Posterior vena cava (tissue), 2 donors: ENCODE measurements at regions not wholly inside any gene's neighbourhood (a gene's known extent, or its start where the extent isn't known, plus 50 kb on each side); places are given as distances from the start of the nearest gene placed in this dataset.

Experiments used
- DNase-seq: peaks from one replicate; pipeline ENCODE4 v3.0.0-alpha.2; 2020; ENCODE audit warnings: low spot score
- intact Hi-C, 2 donors: fragments of 100-400 bp; cut with DNase I; formaldehyde crosslinking; loops; one replicate each; pipeline versions ENCODE4 v1.14.1 to v1.14.2; 2022 to 2023
- donor health status: DM: yes; HTN: yes; CAD: no.
- donor health status: DM: yes; HTN: yes; CAD: no.

- DNase-seq = no peak
- intact Hi-C loops = no loop called here
These were observed 113.6 kb downstream of the PFDN4 start for GRCh38 chr20:54321352-54322087.

- intact Hi-C loops = no loop called here
- DNase-seq = no peak
These were observed 115.4 kb downstream of the PFDN4 start for GRCh38 chr20:54323227-54323734.

DNA sequence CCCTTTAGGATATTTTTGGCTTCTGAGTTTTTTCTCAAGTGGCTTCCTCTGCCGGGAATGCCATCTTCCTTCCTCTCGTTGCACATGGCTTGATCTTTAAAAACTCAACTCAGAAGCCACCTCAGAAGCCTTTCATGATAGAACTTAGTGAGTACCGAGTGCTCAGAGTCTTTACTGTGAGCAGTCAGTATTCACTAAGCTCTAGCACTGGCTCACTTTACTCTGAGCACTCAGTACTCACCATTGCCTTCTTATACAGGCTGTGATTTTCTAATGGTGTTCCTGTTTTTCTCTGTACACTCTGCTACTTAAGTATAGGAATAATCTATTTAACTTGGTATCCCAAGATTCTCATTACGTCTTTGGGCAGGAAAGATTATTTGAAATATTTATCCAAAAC is 116.2 kb downstream of the PFDN4 start:
- no peak for DNase-seq
- intact Hi-C loops = no loop called here

- intact Hi-C loops = no loop called here
- DNase-seq = no peak
These were observed 116.9 kb downstream of the PFDN4 start for GRCh38 chr20:54324652-54325285.

DNA sequence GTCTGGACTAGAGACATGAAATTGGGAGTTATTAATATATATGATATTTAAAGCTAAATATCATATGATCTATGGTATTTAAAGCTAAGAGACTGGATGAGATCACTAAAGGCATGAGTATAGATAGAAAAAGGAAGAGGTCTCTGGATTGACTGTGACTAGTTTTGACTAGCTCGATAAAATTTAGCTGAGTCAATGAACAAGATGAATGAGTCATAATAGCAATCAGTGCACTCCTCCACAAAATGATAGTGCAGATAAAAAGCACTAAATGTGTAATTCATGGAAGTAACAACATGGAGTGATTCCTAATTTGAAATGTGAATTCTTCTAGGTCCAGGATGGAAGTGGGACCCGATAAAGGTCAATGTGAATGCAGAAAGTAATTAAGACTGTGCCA is 127.4 kb downstream of the PFDN4 start:
- intact Hi-C loops = no loop called here
- DNase-seq = no peak

DNA sequence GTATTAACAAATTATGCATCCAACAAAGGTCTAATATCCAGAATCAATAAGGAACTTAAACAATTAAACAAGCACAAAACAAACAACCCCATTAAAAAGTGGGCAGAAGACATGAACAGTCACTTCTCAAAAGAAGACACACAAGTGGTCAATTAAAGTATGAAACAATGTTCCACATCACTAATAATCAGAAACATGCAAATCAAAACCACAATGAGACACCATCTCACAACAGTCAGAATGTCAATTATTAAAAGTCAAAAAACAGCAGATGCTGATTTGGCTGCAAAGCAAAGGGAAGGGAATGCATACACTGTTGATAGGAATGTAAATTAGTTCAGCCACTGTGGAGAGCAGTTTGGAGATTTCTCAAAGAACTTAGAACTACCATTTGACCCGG is 129.3 kb downstream of the PFDN4 start:
- no peak for DNase-seq
- intact Hi-C loops = no loop called here

GRCh38 chr20:54339093-54339492 is 131.2 kb downstream of the PFDN4 start:
- intact Hi-C loops = no loop called here
- no peak for DNase-seq

GRCh38 chr20:54340206-54340605 is 132.3 kb downstream of the PFDN4 start:
- intact Hi-C loops = no loop called here
- no peak for DNase-seq

GRCh38 chr20:54340667-54341081 is 132.8 kb downstream of the PFDN4 start:
- intact Hi-C loops = no loop called here
- no peak for DNase-seq

DNA sequence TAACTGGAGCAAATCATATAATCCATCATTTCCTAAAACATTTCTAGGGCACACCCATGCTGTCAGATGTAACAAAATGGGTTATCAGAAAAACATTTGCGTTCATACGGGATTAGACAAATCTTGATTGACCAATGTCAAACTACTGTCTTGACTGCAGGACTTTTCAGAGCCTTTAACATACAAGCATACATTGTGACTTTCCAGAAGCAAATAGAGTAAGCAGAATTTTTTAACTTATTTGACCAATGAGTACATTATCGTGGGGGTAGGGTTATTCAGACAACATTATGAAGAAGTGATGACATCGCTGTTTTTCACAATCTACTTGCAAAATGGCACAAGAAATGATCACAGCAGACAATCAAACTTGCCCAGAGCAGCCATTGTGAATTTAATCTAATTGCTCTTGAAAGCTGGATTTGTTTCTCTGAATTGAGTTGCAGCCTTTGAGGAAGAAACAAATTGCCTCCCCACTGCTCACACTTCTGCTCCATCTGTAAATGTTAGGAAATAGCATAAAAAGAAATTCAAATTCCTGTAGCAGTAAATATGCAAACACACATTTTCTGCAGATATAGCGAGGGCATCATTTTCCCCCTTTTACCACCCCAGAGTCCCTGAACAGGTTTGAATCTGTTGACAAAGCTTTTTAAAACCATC is 133.0 kb upstream of the DOK5 start:
- intact Hi-C loops = no loop called here
- no peak for DNase-seq

DNA sequence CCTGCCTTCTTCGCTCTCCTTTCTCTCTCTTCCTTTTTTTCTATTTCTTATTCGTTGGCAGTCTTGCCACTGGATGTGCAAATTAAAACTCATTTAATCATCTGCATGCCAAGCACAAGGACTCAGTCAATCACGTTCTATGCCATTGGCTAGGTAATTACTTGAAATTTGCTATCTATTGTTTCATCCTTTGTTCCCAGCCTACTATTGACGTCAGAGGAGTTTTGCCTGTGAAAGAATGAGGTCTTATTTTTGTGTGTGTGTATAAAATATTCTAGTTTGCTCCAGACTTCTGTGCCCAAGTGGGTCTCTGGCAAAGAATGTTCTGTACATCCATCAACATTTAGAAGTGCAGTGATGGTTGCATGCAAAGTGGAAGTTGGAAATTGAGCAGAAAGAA is 132.3 kb upstream of the DOK5 start:
- intact Hi-C loops = no loop called here

DNA sequence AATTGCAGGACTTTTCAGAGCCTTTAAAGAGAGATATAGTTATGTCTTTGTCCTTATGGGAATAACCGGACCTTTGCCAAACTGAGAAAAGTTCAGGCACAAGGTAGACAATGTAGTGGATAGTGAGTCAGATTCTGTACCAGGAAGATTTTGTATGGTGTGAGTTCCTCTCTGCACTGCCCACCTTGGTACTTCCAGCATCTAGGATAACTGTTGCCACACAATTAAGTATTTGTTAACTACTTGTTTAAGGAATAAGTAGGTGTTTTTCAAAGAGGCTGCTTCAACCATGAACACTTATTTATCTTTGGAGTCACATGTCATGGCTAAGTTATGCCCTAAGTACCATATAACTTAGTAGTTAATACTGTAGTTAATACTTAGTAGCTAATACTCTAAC is 131.8 kb upstream of the DOK5 start:
- no peak for DNase-seq
- intact Hi-C loops = no loop called here

More for the DNA sequence above, 132.3 kb upstream of the DOK5 start:
- DNase-seq = no peak

DNA sequence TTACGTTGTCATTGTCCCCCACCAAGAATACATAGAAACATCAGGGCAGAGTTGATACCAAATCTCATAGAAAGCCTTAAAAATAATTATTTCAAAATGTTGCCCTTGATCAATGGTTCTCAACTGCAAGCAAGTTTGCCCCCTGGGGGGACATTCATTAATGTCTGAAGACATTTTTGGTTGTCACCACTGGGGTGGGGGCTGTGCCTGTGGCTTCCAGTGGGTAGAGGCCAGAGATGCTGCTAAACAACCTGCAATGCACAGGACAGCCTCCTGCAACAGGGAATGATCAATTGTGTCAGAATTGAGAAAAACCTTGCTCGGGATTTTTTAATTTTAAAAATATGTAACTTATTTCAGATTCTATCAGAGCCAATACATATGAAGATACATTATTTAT is 130.6 kb upstream of the DOK5 start:
- DNase-seq = no peak
- intact Hi-C loops = no loop called here

DNA sequence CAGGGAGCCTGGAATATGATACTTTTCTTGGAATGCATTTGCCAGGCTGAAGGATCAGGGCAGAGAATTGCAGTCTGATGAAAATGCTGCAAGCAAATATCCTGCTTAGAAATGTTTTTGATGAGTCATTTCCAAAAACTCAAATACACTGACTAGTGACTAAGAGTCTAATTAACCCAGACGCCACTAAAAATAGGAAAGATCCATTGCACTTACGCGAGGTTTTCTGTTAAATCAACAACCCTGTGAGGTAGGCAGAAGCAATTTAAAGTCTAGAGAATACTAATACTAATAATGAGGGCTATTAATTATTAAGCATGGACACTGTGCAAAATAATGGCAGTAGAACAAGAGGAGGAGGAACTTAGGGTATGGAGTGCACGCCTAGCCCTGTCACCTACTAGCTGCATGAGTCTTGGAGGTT is 130.1 kb upstream of the DOK5 start:
- no peak for DNase-seq
- intact Hi-C loops = no loop called here

GRCh38 chr20:54345821-54346220 is 129.6 kb upstream of the DOK5 start:
- no peak for DNase-seq
- intact Hi-C loops = no loop called here

- intact Hi-C loops = no loop called here
These were observed 129.1 kb upstream of the DOK5 start for GRCh38 chr20:54346276-54346675.

GRCh38 chr20:54347166-54347833 is 128.1 kb upstream of the DOK5 start:
- intact Hi-C loops = no loop called here
- DNase-seq = no peak

More at GRCh38 chr20:54346276-54346675, 129.1 kb upstream of the DOK5 start:
- DNase-seq = no peak

DNA sequence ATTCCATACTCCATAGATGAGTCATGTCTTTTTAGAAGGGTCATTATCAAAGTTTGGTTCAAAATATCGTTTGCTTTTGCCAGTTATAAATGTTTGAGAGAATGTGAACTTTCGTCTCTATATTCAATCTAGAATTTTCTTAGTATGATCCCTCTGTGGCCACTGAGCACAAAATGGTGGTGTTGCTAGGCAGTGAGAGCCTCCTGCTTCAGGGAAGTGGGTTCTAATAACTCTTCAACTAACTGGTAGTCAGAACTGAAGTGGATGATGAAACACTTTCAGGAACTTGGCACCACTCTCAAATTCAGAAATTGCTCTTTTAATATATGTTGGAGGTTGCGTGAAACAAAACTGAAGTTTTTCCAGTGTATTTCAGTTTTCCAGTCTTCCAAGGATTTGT is 125.0 kb upstream of the DOK5 start:
- intact Hi-C loops = loop anchor here in 1 of 2 donors (5.0 kb wide), 1 partner anchor 1063 kb away; no protein-coding TSS in a partner anchor
- no peak for DNase-seq

DNA sequence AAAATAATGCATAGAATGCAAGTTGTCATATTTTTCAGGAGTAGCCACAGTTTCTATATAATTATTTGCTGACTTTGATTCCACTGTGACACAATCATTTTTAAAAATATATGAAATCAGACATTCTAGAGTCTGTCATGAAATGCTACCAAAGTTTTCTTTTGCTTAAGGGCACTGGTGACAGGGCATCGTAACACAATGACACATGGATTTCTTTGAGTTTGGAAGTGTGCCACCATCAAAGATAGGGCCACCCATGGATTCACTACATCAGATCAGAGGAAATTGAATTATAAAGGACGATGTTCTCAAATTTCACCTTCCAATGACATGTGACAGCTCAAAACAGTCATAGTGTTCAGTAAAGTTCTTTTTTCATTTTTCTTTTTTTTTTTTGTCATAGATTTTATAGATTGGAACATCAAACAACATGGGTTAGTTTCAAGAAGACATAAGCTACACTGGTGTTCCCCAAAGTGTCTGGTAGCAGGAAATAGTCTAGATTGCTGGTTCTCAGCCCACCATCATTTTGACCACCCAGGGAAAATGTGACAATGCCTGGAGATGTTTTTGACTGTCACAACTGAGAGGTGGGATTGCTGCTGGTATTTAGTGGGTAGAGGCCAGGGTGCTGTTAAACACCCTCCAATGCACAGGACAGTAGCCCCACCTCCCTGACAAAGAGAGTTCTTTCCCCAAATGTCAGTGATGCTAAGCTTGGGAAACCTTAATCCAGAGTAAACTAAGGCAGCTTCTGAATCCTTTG is 123.8 kb upstream of the DOK5 start:
- intact Hi-C loops = loop anchor here in 1 of 2 donors (5.0 kb wide), 1 partner anchor 1064 kb away; no protein-coding TSS in a partner anchor
- no peak for DNase-seq
